HCT116 (cell line): ENCODE measurements at regions not wholly inside any gene's neighbourhood (a gene's known extent, or its start where the extent isn't known, plus 50 kb on each side); places are given as distances from the start of the nearest gene placed in this dataset.

Source experiments
- ATAC-seq: fragments of 200-7000 bp; cut with Tn5 transposase; 2 replicates; pipeline ENCODE4 v1.9.1; 2020; ENCODE audit warnings: mild to moderate bottlenecking, moderate library complexity
- BruUV-seq: library from RNA; stranded (reverse); fragments of 400-500 nt; replicated peaks from 2 replicates; lab custom pipeline; 2021; lab: Mats Ljungman, UMichigan
- CTCF ChIA-PET: fragments of 300-600 bp; sonication (Branson Sonifier 250); formaldehyde crosslinking; loops from one replicate; lab custom pipeline; 2021; ENCODE audit warnings: antibody characterized with exemption; lab: Charles Lee
- POLR2A ChIA-PET: fragments of 300-600, 350-600 bp; sonication (Branson Sonifier 250); formaldehyde crosslinking; loops from one replicate; lab custom pipeline; 2021; ENCODE audit warnings: antibody characterized with exemption; lab: Charles Lee
- RAD21 ChIA-PET, 2 experiments: fragments of 300-600 bp; sonication (Branson Sonifier 250); formaldehyde crosslinking; loops; one replicate each; lab custom pipeline; 2023; ENCODE audit warnings: low total read pairs in 2 of 2; ENCODE audit not compliant: uncharacterized antibody in 2 of 2, unreplicated experiment in 2 of 2, low non-redundant PET in 1 of 2; lab: Charles Lee
- DNase-seq: peaks from one replicate; pipeline ENCODE4 v3.0.0-alpha.2; 2010; ENCODE audit warnings: low read depth, low spot score
- H2AFZ ChIP-seq: fragments of 200-600 bp; shearing (Covaris generic), sonication (generic); 2 replicates; pipeline ENCODE4 v1.6.1; 2017; ENCODE audit warnings: low read depth, mixed run types, mixed read lengths, antibody characterized with exemption, low read length; ENCODE audit not compliant: poor library complexity, severe bottlenecking
- H3K27ac ChIP-seq: 2 replicates; pipeline ENCODE4 v1.5.1; 2012; ENCODE audit warnings: low read depth, low read length
- H3K27me3 ChIP-seq: fragments of 200-600 bp; sonication (generic); 2 replicates; pipeline ENCODE4 v1.6.1; 2016; ENCODE audit warnings: mixed run types, low read length, mixed read lengths; ENCODE audit not compliant: insufficient read depth
- H3K36me3 ChIP-seq, 2 experiments: fragments of 200-500 bp in 1 of 2; fragments of 200-600 bp in 1 of 2; sonication (Bioruptor generic) in 1 of 2; sonication (generic) in 1 of 2; 2 replicates each; pipeline versions ENCODE4 v1.5.1 to v1.6.1; 2014 to 2016; ENCODE audit warnings: low read length in 2 of 2, inconsistent platforms in 1 of 2, mixed read lengths in 1 of 2, mixed run types in 1 of 2; ENCODE audit not compliant: insufficient read depth in 2 of 2, control insufficient read depth in 1 of 2
- H3K4me1 ChIP-seq, 2 experiments: fragments of 200-600 bp in 1 of 2; sonication (generic) in 1 of 2; 2 replicates each; pipeline versions ENCODE4 v1.5.1 to v1.6.1; 2012 to 2017; ENCODE audit warnings: low read length in 2 of 2, inconsistent platforms in 1 of 2, mild to moderate bottlenecking in 1 of 2, mixed read lengths in 1 of 2, mixed run types in 1 of 2, moderate library complexity in 1 of 2; ENCODE audit not compliant: insufficient read depth in 2 of 2, control insufficient read depth in 1 of 2
- H3K4me2 ChIP-seq: fragments of 200-600 bp; sonication (generic); 2 replicates; pipeline ENCODE4 v1.6.1; 2017; ENCODE audit warnings: mixed run types, low read length, mixed read lengths
- H3K4me3 ChIP-seq, 2 experiments: fragments of 200-600 bp in 1 of 2; sonication (generic) in 1 of 2; replicated peaks in 1 of 2; 2 replicates each; pipeline ENCODE4 v1.5.1; 2011 to 2016; ENCODE audit warnings: low read length in 2 of 2, control low read depth in 1 of 2, low read depth in 1 of 2, mild to moderate bottlenecking in 1 of 2, mixed read lengths in 1 of 2, mixed run types in 1 of 2
- H3K79me2 ChIP-seq: fragments of 200-600 bp; sonication (generic); 2 replicates; pipeline ENCODE4 v1.6.1; 2017; ENCODE audit warnings: mild to moderate bottlenecking, mixed run types, low read length, moderate library complexity, mixed read lengths; ENCODE audit not compliant: insufficient read depth
- H3K9ac ChIP-seq: fragments of 200-600 bp; sonication (generic); 2 replicates; pipeline ENCODE4 v1.6.1; 2016; ENCODE audit warnings: low read length, mixed read lengths
- H3K9me2 ChIP-seq: fragments of 200-600 bp; sonication (generic), shearing (Covaris generic); 2 replicates; pipeline ENCODE4 v1.6.1; 2017; ENCODE audit warnings: mixed run types, mild to moderate bottlenecking, moderate library complexity; ENCODE audit not compliant: insufficient read depth
- H3K9me3 ChIP-seq, 2 experiments: fragments of 200-500 bp in 1 of 2; fragments of 200-600 bp in 1 of 2; sonication (Bioruptor generic) in 1 of 2; sonication (generic) in 1 of 2; 2 replicates each; pipeline ENCODE4 v1.6.1; 2014 to 2017; ENCODE audit warnings: low read length in 2 of 2, mixed read lengths in 2 of 2, inconsistent platforms in 1 of 2, low read depth in 1 of 2, mild to moderate bottlenecking in 1 of 2, mixed run types in 1 of 2, moderate library complexity in 1 of 2; ENCODE audit not compliant: control insufficient read depth in 1 of 2, insufficient read depth in 1 of 2
- H4K20me1 ChIP-seq: fragments of 200-600 bp; sonication (generic), shearing (Covaris generic); 2 replicates; pipeline ENCODE4 v1.6.1; 2017; ENCODE audit warnings: mixed run types, mild to moderate bottlenecking, moderate library complexity; ENCODE audit not compliant: insufficient read depth
- ATF3 ChIP-seq: IDR thresholded peaks from 2 replicates; pipeline ENCODE4 v1.6.1; 2012
- CEBPB ChIP-seq: IDR thresholded peaks from 2 replicates; pipeline ENCODE4 v1.6.1; 2012; ENCODE audit warnings: low read depth
- EGR1 ChIP-seq: IDR thresholded peaks from 2 replicates; pipeline ENCODE4 v1.6.1; 2012; ENCODE audit warnings: low read depth
- ELF1 ChIP-seq: IDR thresholded peaks from 2 replicates; pipeline ENCODE4 v1.6.1; 2012; ENCODE audit warnings: low read depth, borderline replicate concordance
- EZH2 ChIP-seq: fragments of 200-600 bp; sonication (generic); IDR thresholded peaks from 2 replicates; pipeline ENCODE4 v1.6.1; 2017; ENCODE audit warnings: antibody characterized with exemption, mixed run types
- EZH2phosphoT487 ChIP-seq: fragments of 200-600 bp; IDR thresholded peaks from 2 replicates; pipeline ENCODE4 v1.6.1; 2018; ENCODE audit warnings: antibody characterized with exemption, borderline replicate concordance
- FOSL1 ChIP-seq: IDR thresholded peaks from 2 replicates; pipeline ENCODE4 v1.6.1; 2012; ENCODE audit warnings: low read depth
- MAX ChIP-seq: IDR thresholded peaks from 2 replicates; pipeline ENCODE4 v1.6.1; 2012
- POLR2AphosphoS5 ChIP-seq: IDR thresholded peaks from 2 replicates; pipeline ENCODE4 v1.6.1; 2011; ENCODE audit warnings: mild to moderate bottlenecking, low read depth, low read length, moderate library complexity
- RAD21 ChIP-seq: IDR thresholded peaks from 2 replicates; pipeline ENCODE4 v1.6.1; 2012; ENCODE audit warnings: low read depth, mild to moderate bottlenecking
- SP1 ChIP-seq: IDR thresholded peaks from 2 replicates; pipeline ENCODE4 v1.6.1; 2012; ENCODE audit warnings: low read depth
- SRF ChIP-seq: IDR thresholded peaks from 2 replicates; pipeline ENCODE4 v1.6.1; 2012; ENCODE audit warnings: low read depth
- TCF7L2 ChIP-seq: IDR thresholded peaks from 2 replicates; pipeline ENCODE4 v1.7.0; 2011; ENCODE audit warnings: borderline replicate concordance, inconsistent platforms; ENCODE audit not compliant: insufficient read depth, insufficient read length; ENCODE audit errors: extremely low read depth
- YY1 ChIP-seq: IDR thresholded peaks from 2 replicates; pipeline ENCODE4 v1.6.1; 2011; ENCODE audit warnings: low read length, low read depth, moderate library complexity, mild to moderate bottlenecking; ENCODE audit not compliant: insufficient replicate concordance; ENCODE audit errors: extremely low read depth
- ZFX ChIP-seq: fragments of 450-650 bp; IDR thresholded peaks from 2 replicates; pipeline ENCODE4 v1.6.1; 2017
- intact Hi-C: fragments of 100-400 bp; cut with micrococcal nuclease; formaldehyde crosslinking; loops from 2 replicates; pipeline ENCODE4 v1.10.0; 2022
- TF ChIP-seq, protein P1 (sequence below): IDR thresholded peaks from 2 replicates; pipeline ENCODE4 v1.6.1; 2011; ENCODE audit warnings: mild to moderate bottlenecking, low read length, moderate library complexity; ENCODE audit not compliant: insufficient replicate concordance; ENCODE audit errors: extremely low read depth

GRCh38 chr3:13218541-13218908 lies 145.3 kb upstream of the IQSEC1 start:
- H2AFZ ChIP-seq, result no peak overlapping the region
- no peaks in the 10 kb centered on the region for H3K79me2 ChIP-seq
- H3K36me3 ChIP-seq, result no peaks in the 10 kb centered on the region
- no peaks in the 10 kb centered on the region for H3K9me2 ChIP-seq
- TF ChIP-seq SRF, result no peak
- TF ChIP-seq, protein P1, sequence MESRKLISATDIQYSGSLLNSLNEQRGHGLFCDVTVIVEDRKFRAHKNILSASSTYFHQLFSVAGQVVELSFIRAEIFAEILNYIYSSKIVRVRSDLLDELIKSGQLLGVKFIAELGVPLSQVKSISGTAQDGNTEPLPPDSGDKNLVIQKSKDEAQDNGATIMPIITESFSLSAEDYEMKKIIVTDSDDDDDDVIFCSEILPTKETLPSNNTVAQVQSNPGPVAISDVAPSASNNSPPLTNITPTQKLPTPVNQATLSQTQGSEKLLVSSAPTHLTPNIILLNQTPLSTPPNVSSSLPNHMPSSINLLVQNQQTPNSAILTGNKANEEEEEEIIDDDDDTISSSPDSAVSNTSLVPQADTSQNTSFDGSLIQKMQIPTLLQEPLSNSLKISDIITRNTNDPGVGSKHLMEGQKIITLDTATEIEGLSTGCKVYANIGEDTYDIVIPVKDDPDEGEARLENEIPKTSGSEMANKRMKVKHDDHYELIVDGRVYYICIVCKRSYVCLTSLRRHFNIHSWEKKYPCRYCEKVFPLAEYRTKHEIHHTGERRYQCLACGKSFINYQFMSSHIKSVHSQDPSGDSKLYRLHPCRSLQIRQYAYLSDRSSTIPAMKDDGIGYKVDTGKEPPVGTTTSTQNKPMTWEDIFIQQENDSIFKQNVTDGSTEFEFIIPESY, result no peak
- ChIA-PET CTCF (interaction anchor here (0.6 to 1.0 kb wide), 3 partner anchors 10 to 431 kb away, joined by 3 to 5 read pairs (median 3); no protein-coding TSS in a partner anchor), RAD21 (no interaction called here), POLR2A (no interaction called here)
- no peak overlapping the region for H3K27ac ChIP-seq
- peaks cover 14 to 40% of the 10 kb centered on the region in 2 experiments for H3K4me1 ChIP-seq
- no peaks in the 10 kb centered on the region for H3K9me3 ChIP-seq
- intact Hi-C loops, result no loop called here
- H3K9ac ChIP-seq, result 0 out of 2 replicates have a peak overlapping the region, but pooled peaks have one; percentile 13
- no peaks in the 10 kb centered on the region for H4K20me1 ChIP-seq
- peak overlapping the region; percentile 63 for H3K4me2 ChIP-seq
- no peaks in the 10 kb centered on the region for H3K27me3 ChIP-seq
- ATAC-seq (peak; percentile 5; the same call in 1 of the 2 replicates), DNase-seq (no peak)
- BruUV-seq, result no TSS peak
- no peak overlapping the region for H3K4me3 ChIP-seq

GRCh38 chr3:13217736-13218540 lies 144.7 kb upstream of the IQSEC1 start:
- BruUV-seq, result no TSS peak
- peaks cover 14 to 37% of the 10 kb centered on the region in 2 experiments for H3K4me1 ChIP-seq
- no peaks in the 10 kb centered on the region for H3K79me2 ChIP-seq
- no peak overlapping the region for H2AFZ ChIP-seq
- H3K9me2 ChIP-seq, result no peaks in the 10 kb centered on the region
- H3K4me2 ChIP-seq, result peak overlapping the region; percentile 63
- no peaks in the 10 kb centered on the region for H3K36me3 ChIP-seq
- H3K9ac ChIP-seq, result 0 out of 2 replicates have a peak overlapping the region, but pooled peaks have one; percentile 13
- RAD21 ChIA-PET, result no interaction called here
- H3K27me3 ChIP-seq, result no peaks in the 10 kb centered on the region
- 0 out of 4 replicates have a peak overlapping the region, but pooled peaks of 1 of the 2 experiments have one; percentile 1 for H3K4me3 ChIP-seq
- H4K20me1 ChIP-seq, result no peaks in the 10 kb centered on the region
- intact Hi-C loops, result no loop called here
- H3K9me3 ChIP-seq, result no peaks in the 10 kb centered on the region
- peak; percentile 47 for DNase-seq
- POLR2A ChIA-PET, result no interaction called here
- CTCF ChIA-PET, result interaction anchor here (0.8 to 1.0 kb wide), 2 partner anchors 9 to 12 kb away, joined by 3 to 5 read pairs; no protein-coding TSS in a partner anchor
- H3K27ac ChIP-seq, result no peak overlapping the region
- peak; percentile 85 for ATAC-seq
- no peak for TF ChIP-seq POLR2AphosphoS5
- no peak for TF ChIP-seq ATF3
- no peak for TF ChIP-seq YY1
- TF ChIP-seq FOSL1, result peak; percentile 81
- TF ChIP-seq TCF7L2, result no peak
- no peak for TF ChIP-seq CEBPB
- peak; percentile 46; the same call in 1 of the 2 replicates for TF ChIP-seq SP1
- TF ChIP-seq ZFX, result no peak
- no peak for TF ChIP-seq RAD21
- no peak for TF ChIP-seq EZH2phosphoT487
- no peak for TF ChIP-seq ELF1
- TF ChIP-seq EZH2, result no peak
- TF ChIP-seq MAX, result peak; percentile 49; the same call in 1 of the 2 replicates
- no peak for TF ChIP-seq EGR1
